ENCODE measurements at regions not wholly inside any gene's neighbourhood (a gene's known extent, or its start where the extent isn't known, plus 50 kb on each side); places are given as distances from the start of the nearest gene placed in this dataset.

- TF ChIP-seq, protein P1, sequence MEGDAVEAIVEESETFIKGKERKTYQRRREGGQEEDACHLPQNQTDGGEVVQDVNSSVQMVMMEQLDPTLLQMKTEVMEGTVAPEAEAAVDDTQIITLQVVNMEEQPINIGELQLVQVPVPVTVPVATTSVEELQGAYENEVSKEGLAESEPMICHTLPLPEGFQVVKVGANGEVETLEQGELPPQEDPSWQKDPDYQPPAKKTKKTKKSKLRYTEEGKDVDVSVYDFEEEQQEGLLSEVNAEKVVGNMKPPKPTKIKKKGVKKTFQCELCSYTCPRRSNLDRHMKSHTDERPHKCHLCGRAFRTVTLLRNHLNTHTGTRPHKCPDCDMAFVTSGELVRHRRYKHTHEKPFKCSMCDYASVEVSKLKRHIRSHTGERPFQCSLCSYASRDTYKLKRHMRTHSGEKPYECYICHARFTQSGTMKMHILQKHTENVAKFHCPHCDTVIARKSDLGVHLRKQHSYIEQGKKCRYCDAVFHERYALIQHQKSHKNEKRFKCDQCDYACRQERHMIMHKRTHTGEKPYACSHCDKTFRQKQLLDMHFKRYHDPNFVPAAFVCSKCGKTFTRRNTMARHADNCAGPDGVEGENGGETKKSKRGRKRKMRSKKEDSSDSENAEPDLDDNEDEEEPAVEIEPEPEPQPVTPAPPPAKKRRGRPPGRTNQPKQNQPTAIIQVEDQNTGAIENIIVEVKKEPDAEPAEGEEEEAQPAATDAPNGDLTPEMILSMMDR (IDR thresholded peaks at IDR 0.05; ENCODE audit: control extremely low read depth in 1 of 3, insufficient read depth in 1 of 3, low read depth in 1 of 3, low read length in 3 of 3) = no peak
- no peak for TF ChIP-seq EZH2 (IDR thresholded peaks at IDR 0.05; ENCODE audit: low read depth, low read length, severe bottlenecking)
- no peak for TF ChIP-seq RAD21 (IDR thresholded peaks at IDR 0.05 in 1 of 2, conservative IDR thresholded peaks at IDR 0.05 in 1 of 2; ENCODE audit: low read depth in 2 of 2, low read length in 2 of 2)
- no peak for TF ChIP-seq RNF2 (IDR thresholded peaks at IDR 0.05; ENCODE audit: borderline replicate concordance, low read depth, low read length, missing control alignments, poor library complexity, severe bottlenecking)
- TF ChIP-seq POLR2AphosphoS5 (IDR thresholded peaks at IDR 0.05; ENCODE audit: low read depth, low read length) = no peak
- no peak for TF ChIP-seq CREB1 (IDR thresholded peaks at IDR 0.05)
- TF ChIP-seq JUN (IDR thresholded peaks at IDR 0.05; ENCODE audit: low read depth, low read length) = no peak
- no peak for TF ChIP-seq MAFK (IDR thresholded peaks at IDR 0.05; ENCODE audit: low read depth, low read length)
- no peak for TF ChIP-seq POLR2A (IDR thresholded peaks at IDR 0.05; ENCODE audit: control extremely low read depth in 1 of 2, low read depth in 2 of 2, low read length in 2 of 2)
- no peak for TF ChIP-seq ATF2 (IDR thresholded peaks at IDR 0.05; ENCODE audit: low read length)
- TF ChIP-seq SIN3A (conservative IDR thresholded peaks at IDR 0.05 in 1 of 2, IDR thresholded peaks at IDR 0.05 in 1 of 2; ENCODE audit: low read depth in 1 of 2, low read length in 2 of 2) = no peak
- no peak for TF ChIP-seq CEBPB (IDR thresholded peaks at IDR 0.05; ENCODE audit: low read depth, low read length)
- TF ChIP-seq HDAC6 (IDR thresholded peaks at IDR 0.05; ENCODE audit: low read depth, low read length) = no peak
- no peak for TF ChIP-seq SP1 (IDR thresholded peaks at IDR 0.05; ENCODE audit: low read depth, low read length)
These were observed 112.8 kb upstream of the STEAP1B start for GRCh38 chr7:22612776-22613175.
